ENCODE measurements at regions not wholly inside any gene's neighbourhood (a gene's known extent, or its start where the extent isn't known, plus 50 kb on each side); places are given as distances from the start of the nearest gene placed in this dataset.

DNA sequence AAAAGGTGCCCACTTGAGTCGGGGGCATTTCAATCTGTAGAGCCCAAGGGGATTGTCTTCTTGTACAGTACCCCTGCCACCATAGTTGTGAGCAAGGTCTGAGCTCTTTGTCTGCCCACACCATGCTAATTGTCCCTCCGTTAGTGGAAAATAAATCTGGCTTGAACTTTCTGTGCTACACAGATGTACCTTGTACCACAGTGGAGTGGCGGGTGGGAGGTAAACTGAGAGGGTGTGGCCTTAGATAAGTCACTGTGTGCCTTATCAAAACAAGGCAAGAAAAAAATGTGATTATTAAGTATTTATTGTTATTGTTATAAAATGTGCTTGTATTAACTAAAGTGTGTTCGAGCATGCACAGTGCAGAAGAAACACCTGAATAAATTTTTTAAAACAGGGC lies 242.9 kb upstream of the C2CD4B start:
- H3K79me2 ChIP-seq (ENCODE audit: control insufficient read depth, insufficient read depth, low read length), result no peaks in the 10 kb centered on the region
- FAIRE-seq, result no peak

GRCh38 chr15:62409466-62409865 lies 244.4 kb upstream of the C2CD4B start:
- Histone ChIP-seq H4K20me1 (ENCODE audit: control insufficient read depth, extremely low read depth, insufficient read depth, low read length) (no peaks in the 10 kb centered on the region), H3K27me3 (ENCODE audit: control insufficient read depth, extremely low read depth, insufficient read depth, low read length) (no peaks in the 10 kb centered on the region), H3K79me2 (ENCODE audit: control insufficient read depth, insufficient read depth, low read length) (no peaks in the 10 kb centered on the region), H3K36me3 (ENCODE audit: control insufficient read depth in 2 of 2, extremely low read depth in 1 of 2, insufficient read depth in 2 of 2, low read length in 2 of 2) (no peaks in the 10 kb centered on the region), H3K9me3 (ENCODE audit: control insufficient read depth, low read depth, low read length) (no peaks in the 10 kb centered on the region), H3K27ac (ENCODE audit: control insufficient read depth, insufficient read depth, low read length) (no peak overlapping the region), H3K9me1 (ENCODE audit: control insufficient read depth, extremely low read depth, insufficient read depth, low read length) (no peaks in the 10 kb centered on the region), H3K4me2 (ENCODE audit: control insufficient read depth, extremely low read depth, insufficient read depth, low read depth, low read length) (no peak overlapping the region), H2AFZ (ENCODE audit: control insufficient read depth, low read length) (no peak overlapping the region), H3K4me1 (ENCODE audit: control insufficient read depth, extremely low read depth, insufficient read depth, low read length) (peaks cover 12% of the 10 kb centered on the region), H3K9ac (ENCODE audit: control insufficient read depth, extremely low read depth, insufficient read depth, low read length) (no peak overlapping the region), H3K4me3 (ENCODE audit: control insufficient read depth in 2 of 3, extremely low read depth in 1 of 3, insufficient read depth in 2 of 3, low read depth in 1 of 3, low read length in 3 of 3) (no peak overlapping the region)
- no peak for TF ChIP-seq EZH2 (IDR thresholded peaks at IDR 0.05; ENCODE audit: low read length)
- TF ChIP-seq, protein P1, sequence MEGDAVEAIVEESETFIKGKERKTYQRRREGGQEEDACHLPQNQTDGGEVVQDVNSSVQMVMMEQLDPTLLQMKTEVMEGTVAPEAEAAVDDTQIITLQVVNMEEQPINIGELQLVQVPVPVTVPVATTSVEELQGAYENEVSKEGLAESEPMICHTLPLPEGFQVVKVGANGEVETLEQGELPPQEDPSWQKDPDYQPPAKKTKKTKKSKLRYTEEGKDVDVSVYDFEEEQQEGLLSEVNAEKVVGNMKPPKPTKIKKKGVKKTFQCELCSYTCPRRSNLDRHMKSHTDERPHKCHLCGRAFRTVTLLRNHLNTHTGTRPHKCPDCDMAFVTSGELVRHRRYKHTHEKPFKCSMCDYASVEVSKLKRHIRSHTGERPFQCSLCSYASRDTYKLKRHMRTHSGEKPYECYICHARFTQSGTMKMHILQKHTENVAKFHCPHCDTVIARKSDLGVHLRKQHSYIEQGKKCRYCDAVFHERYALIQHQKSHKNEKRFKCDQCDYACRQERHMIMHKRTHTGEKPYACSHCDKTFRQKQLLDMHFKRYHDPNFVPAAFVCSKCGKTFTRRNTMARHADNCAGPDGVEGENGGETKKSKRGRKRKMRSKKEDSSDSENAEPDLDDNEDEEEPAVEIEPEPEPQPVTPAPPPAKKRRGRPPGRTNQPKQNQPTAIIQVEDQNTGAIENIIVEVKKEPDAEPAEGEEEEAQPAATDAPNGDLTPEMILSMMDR (optimal IDR thresholded peaks at IDR 0.05 in 1 of 3, IDR thresholded peaks at IDR 0.05 in 1 of 3, conservative IDR thresholded peaks at IDR 0.05 in 1 of 3; ENCODE audit: extremely low read depth in 1 of 3, insufficient read depth in 2 of 3, low read length in 3 of 3), result no peak
- FAIRE-seq (no peak), DNase-seq (ENCODE audit: low read depth, low spot score) (no peak)
- dilution Hi-C loops (cut with MboI; ENCODE audit: extremely low pct_ligation_motif_present, low sequenced_read_pairs), result no loop called here

More for the DNA sequence above, 242.9 kb upstream of the C2CD4B start:
- Histone ChIP-seq H3K27ac (ENCODE audit: control insufficient read depth, insufficient read depth, low read length) (no peak overlapping the region), H3K9me3 (ENCODE audit: control insufficient read depth, low read depth, low read length) (no peaks in the 10 kb centered on the region), H3K9ac (ENCODE audit: control insufficient read depth, extremely low read depth, insufficient read depth, low read length) (no peak overlapping the region), H3K27me3 (ENCODE audit: control insufficient read depth, extremely low read depth, insufficient read depth, low read length) (no peaks in the 10 kb centered on the region), H3K4me1 (ENCODE audit: control insufficient read depth, extremely low read depth, insufficient read depth, low read length) (peaks cover 21% of the 10 kb centered on the region), H3K9me1 (ENCODE audit: control insufficient read depth, extremely low read depth, insufficient read depth, low read length) (no peaks in the 10 kb centered on the region), H2AFZ (ENCODE audit: control insufficient read depth, low read length) (no peak overlapping the region), H3K4me3 (ENCODE audit: control insufficient read depth in 2 of 3, extremely low read depth in 1 of 3, insufficient read depth in 2 of 3, low read depth in 1 of 3, low read length in 3 of 3) (no peak overlapping the region), H4K20me1 (ENCODE audit: control insufficient read depth, extremely low read depth, insufficient read depth, low read length) (no peaks in the 10 kb centered on the region), H3K36me3 (ENCODE audit: control insufficient read depth in 2 of 2, extremely low read depth in 1 of 2, insufficient read depth in 2 of 2, low read length in 2 of 2) (no peaks in the 10 kb centered on the region), H3K4me2 (ENCODE audit: control insufficient read depth, extremely low read depth, insufficient read depth, low read depth, low read length) (no peak overlapping the region)
- TF ChIP-seq, protein P1 (optimal IDR thresholded peaks at IDR 0.05 in 1 of 3, IDR thresholded peaks at IDR 0.05 in 1 of 3, conservative IDR thresholded peaks at IDR 0.05 in 1 of 3; ENCODE audit: extremely low read depth in 1 of 3, insufficient read depth in 2 of 3, low read length in 3 of 3), result no peak
- no peak for TF ChIP-seq EZH2 (IDR thresholded peaks at IDR 0.05; ENCODE audit: low read length)
- dilution Hi-C loops (cut with MboI; ENCODE audit: extremely low pct_ligation_motif_present, low sequenced_read_pairs), result no loop called here
- DNase-seq (ENCODE audit: low read depth, low spot score), result no peak

Data from keratinocyte (primary cell).